IgD-negative memory B cell (primary cell): ENCODE measurements at regions not wholly inside any gene's neighbourhood (a gene's known extent, or its start where the extent isn't known, plus 50 kb on each side); places are given as distances from the start of the nearest gene placed in this dataset.
"Not testable (repeated sequence)": the region's sequence is repeated elsewhere in the genome, so short reads cannot be mapped to it uniquely, and the experiment has no call there.

Experiments used
- H3K27ac Mint-ChIP-seq, 3 donors: one replicate each; pipeline ENCODE4 v1.8.0; 2020 to 2022; ENCODE audit warnings: mild to moderate bottlenecking in 3 of 3, mixed read lengths in 3 of 3, moderate library complexity in 1 of 3
- H3K27me3 Mint-ChIP-seq: one replicate; pipeline ENCODE4 v1.8.0; 2021; ENCODE audit warnings: mixed read lengths
- H3K36me3 Mint-ChIP-seq: one replicate; pipeline ENCODE4 v1.8.0; 2020; ENCODE audit warnings: mild to moderate bottlenecking, mixed read lengths
- H3K4me1 Mint-ChIP-seq, 3 donors: one replicate each; pipeline ENCODE4 v1.8.0; 2020 to 2022; ENCODE audit warnings: mixed read lengths in 3 of 3, mild to moderate bottlenecking in 1 of 3
- H3K4me3 Mint-ChIP-seq, 4 donors: one replicate each; pipeline ENCODE4 v1.8.0; 2020 to 2022; ENCODE audit warnings: mild to moderate bottlenecking in 4 of 4, mixed read lengths in 4 of 4, moderate library complexity in 3 of 4
- H3K9me3 Mint-ChIP-seq, 3 donors: one replicate each; pipeline ENCODE4 v1.8.0; 2020 to 2021; ENCODE audit warnings: mixed read lengths in 3 of 3, mild to moderate bottlenecking in 1 of 3

DNA sequence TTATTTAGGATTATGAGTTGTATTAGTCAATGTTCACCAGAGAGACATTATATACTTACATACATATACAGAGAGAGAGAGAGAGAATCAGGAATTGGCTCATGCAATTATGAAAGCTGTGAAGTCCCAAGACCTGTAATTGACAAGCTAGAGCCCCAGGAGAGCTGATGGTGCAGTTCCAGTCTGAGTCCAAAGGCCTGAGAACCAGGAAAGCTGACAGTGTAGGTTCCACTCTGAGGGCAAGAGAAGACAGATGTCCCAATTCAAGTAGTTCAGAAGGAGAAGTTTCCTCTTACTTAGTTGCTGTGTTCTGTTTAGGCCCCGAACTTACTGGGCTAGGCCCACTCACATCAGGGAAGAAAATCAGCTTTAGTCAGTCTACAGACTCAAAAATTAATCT, 76.4 kb upstream of the FICD start:
- Mint-ChIP-seq H3K4me1 (no peaks in the 10 kb centered on the region), H3K27ac (no peak overlapping the region), H3K9me3 (no peaks in the 10 kb centered on the region), H3K36me3 (no peaks in the 10 kb centered on the region), H3K4me3 (no peak overlapping the region), H3K27me3 (peaks cover 4% of the 10 kb centered on the region)

DNA sequence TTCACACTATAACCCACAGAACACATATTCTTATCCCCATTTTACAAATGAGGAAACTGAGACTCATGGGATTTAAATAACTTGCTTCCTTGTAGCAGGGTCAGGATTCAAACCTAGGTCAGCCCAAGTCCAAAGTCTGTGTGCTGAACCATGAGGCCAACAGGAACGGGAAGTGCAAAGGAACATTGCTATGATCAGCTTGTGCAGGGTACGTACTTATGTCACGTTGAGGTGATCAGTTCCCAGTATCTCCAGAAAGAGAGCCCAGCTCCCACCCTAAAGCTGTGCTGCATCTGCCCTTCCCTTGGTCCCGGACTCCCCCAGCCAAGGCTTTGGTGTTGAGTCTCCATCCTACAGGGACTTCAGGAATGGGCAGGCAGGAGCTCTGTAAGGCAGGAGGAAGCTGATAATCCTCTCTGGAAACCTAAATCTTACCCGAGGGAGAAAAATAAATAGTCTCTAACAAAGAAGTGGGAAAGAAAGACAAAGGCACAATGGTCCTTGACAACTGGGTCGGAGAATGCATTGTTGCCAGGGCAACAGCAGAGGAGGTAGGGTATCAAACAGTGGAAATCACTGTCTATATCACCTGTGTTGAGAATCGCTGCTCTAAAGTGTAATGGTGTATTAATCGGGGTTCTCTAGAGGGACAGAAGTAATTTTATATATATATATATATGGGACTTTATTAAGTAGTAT, 82.5 kb upstream of the FICD start:
- Mint-ChIP-seq H3K4me3 (no peak overlapping the region), H3K27me3 (peaks cover 3% of the 10 kb centered on the region), H3K4me1 (no peaks in the 10 kb centered on the region), H3K27ac (no peak overlapping the region), H3K36me3 (no peaks in the 10 kb centered on the region), H3K9me3 (no peaks in the 10 kb centered on the region)

DNA sequence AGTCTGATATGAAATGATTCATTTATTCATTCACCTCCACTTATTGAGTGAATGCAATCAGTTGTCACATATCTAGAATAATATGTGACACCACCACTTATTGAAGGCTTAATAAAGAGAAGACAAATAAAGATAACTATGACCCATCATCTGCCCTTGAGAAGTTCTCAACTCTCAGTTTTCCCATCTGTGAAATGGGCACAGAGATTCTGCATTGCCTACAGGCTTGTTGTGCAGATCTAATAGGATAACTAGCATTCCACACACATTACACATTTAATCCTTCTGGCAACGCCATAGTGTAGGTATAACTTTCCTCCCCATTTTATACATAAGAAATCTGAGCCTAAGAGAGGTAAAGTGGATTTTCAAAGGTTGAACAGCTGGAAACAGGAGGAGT, 84.2 kb upstream of the FICD start:
- H3K4me1 Mint-ChIP-seq = no peaks in the 10 kb centered on the region
- H3K9me3 Mint-ChIP-seq = no peaks in the 10 kb centered on the region
- peaks cover 8% of the 10 kb centered on the region for H3K27me3 Mint-ChIP-seq
- H3K36me3 Mint-ChIP-seq = no peaks in the 10 kb centered on the region
- no peak overlapping the region for H3K4me3 Mint-ChIP-seq
- H3K27ac Mint-ChIP-seq = no peak overlapping the region

DNA sequence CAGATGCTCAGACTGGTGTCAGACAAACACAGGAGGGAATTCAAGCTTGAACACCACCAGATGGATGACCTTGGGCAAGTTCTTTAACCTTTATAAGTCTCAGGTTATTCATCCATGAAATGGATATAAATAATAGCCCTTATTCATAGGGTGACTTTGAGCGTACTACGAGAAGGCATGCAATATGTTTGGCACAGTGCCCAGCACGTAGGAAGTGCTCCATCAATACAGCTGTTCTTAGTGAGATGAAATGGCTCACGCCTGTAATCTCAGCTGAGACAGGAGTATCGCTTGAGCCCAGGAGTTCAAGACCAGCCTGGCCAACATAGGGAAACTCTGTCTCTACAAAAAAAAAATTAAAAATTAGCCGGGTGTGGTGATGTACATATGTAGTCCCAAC, 84.8 kb upstream of the FICD start:
- H3K4me1 Mint-ChIP-seq = no peaks in the 10 kb centered on the region
- H3K4me3 Mint-ChIP-seq = no peak overlapping the region
- peaks cover 8% of the 10 kb centered on the region for H3K27me3 Mint-ChIP-seq
- no peaks in the 10 kb centered on the region for H3K36me3 Mint-ChIP-seq
- H3K27ac Mint-ChIP-seq = no peak overlapping the region
- no peaks in the 10 kb centered on the region for H3K9me3 Mint-ChIP-seq

DNA sequence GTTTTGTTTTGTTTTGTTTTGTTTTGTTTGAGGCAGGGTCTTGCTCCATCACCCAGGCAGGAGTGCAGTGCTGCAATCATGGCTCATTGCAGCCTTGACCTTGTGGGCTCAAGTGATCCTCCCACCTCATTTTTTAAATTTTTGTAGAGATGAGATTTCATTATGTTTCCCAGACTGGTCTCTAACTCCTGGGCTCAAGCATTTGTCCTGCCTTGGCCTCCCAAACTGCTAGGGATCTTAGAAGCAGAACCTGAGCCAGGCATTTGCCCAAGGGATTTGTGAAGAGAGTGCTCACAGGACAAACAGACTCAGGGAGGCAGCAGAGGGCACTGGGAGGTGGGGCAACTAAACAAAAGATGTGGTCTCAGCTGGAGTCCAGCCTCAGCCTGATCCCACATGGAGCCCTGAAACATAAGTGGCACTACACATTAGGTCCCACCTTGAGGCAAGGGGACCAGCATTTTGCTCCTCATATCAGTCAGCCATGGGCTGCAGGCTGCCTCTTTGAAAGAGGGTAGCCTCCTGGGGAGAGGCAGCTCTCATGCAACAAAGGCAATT, 86.2 kb upstream of the CMKLR1 start:
- peaks cover 9% of the 10 kb centered on the region for H3K27me3 Mint-ChIP-seq
- peaks cover 0 to 2% (median 0%) of the 10 kb centered on the region in 3 donors for H3K9me3 Mint-ChIP-seq
- no peaks in the 10 kb centered on the region for H3K36me3 Mint-ChIP-seq
- no peak overlapping the region for H3K4me3 Mint-ChIP-seq
- no peaks in the 10 kb centered on the region for H3K4me1 Mint-ChIP-seq
- H3K27ac Mint-ChIP-seq = no peak overlapping the region

DNA sequence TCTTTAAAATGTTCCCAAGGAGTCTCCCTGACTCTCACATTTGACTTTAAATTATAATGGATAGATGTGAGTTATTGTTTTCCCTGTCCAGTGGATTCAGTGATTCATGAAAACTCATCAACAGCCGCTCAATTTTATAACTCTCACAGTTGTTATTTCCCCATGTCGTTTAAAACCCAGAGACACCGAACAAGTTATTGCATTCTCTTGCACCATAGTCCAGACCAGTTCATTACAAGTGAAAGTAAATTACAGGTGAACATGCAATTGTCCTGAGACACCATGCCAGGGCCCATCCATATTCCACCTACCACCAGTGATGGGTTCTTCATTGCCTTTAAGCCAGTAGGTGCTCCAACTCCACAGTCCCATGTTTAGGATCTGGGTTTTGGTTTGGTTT, 85.7 kb upstream of the CMKLR1 start:
- no peaks in the 10 kb centered on the region for H3K4me1 Mint-ChIP-seq
- H3K9me3 Mint-ChIP-seq = peaks cover 0 to 2% (median 2%) of the 10 kb centered on the region in 3 donors
- H3K36me3 Mint-ChIP-seq = no peaks in the 10 kb centered on the region
- H3K27me3 Mint-ChIP-seq = peaks cover 10% of the 10 kb centered on the region
- no peak overlapping the region for H3K4me3 Mint-ChIP-seq
- no peak overlapping the region for H3K27ac Mint-ChIP-seq

DNA sequence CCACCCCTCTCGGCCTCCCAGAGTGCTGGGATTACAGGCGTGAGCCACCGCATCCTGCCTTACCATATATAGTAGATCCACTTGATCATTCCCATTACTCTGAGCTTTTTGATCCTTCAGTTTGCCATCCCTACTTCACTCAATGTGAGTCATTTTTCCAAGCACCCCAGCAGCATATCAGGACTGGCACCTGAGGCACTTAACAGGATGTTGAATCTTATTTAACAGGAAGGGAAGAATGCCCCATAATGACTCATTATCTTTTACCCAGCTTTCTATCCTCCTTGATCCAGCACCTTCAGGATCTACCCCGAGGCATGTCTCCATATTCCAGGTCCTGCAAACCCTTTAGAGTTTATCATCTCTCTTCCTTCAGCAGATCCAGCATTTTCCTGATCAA, 84.9 kb upstream of the CMKLR1 start:
- Mint-ChIP-seq H3K4me3 (no peak overlapping the region), H3K27ac (no peak overlapping the region), H3K27me3 (peaks cover 10% of the 10 kb centered on the region), H3K9me3 (peaks cover 0 to 4% (median 2%) of the 10 kb centered on the region in 3 donors), H3K36me3 (no peaks in the 10 kb centered on the region), H3K4me1 (no peaks in the 10 kb centered on the region)

DNA sequence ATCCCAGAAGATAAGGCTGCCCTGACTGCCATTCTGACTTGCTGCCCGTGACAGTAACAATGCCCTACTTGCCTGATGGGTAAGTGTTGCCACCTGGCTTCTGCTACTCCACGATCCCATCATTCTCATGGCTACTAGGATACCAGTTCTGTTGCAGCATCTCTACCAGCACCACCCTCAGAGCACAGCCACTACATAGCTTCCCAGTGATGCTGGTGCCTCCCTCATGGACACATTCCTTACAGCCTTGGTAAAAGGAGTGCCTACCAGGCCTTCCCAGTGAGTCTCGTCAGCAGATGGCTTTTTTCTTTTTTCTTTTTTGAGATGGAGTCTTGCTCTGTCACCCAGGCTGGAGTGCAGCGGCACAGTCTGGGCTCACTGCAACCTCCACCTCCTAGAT, 84.4 kb upstream of the CMKLR1 start:
- Mint-ChIP-seq H3K4me1 (no peaks in the 10 kb centered on the region), H3K27me3 (peaks cover 10% of the 10 kb centered on the region), H3K36me3 (no peaks in the 10 kb centered on the region), H3K27ac (no peak overlapping the region), H3K9me3 (peaks cover 0 to 4% (median 2%) of the 10 kb centered on the region in 3 donors), H3K4me3 (peak overlapping the region in 1 of 4 donors; percentile 7)

DNA sequence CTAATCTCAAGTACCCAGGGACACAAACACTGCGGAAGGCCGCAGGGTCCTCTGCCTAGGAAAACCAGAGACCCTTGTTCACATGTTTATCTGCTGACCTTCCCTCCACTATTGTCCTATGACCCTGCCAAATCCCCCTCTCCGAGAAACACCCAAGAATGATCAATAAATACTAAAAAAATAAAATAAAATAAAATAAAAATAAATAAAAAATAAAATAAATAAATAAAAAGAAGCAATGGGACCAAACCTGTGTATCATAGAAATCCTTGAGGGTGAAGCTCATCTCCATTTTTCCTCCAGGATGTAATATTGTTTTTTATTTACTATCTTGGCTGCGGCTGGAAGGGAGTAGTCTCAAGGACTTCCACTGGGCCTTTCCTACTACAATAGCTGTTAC, 82.0 kb upstream of the CMKLR1 start:
- H3K9me3 Mint-ChIP-seq, H3K4me1 Mint-ChIP-seq, H3K27me3 Mint-ChIP-seq, H3K27ac Mint-ChIP-seq, H3K4me3 Mint-ChIP-seq, H3K36me3 Mint-ChIP-seq: not testable (repeated sequence)

DNA sequence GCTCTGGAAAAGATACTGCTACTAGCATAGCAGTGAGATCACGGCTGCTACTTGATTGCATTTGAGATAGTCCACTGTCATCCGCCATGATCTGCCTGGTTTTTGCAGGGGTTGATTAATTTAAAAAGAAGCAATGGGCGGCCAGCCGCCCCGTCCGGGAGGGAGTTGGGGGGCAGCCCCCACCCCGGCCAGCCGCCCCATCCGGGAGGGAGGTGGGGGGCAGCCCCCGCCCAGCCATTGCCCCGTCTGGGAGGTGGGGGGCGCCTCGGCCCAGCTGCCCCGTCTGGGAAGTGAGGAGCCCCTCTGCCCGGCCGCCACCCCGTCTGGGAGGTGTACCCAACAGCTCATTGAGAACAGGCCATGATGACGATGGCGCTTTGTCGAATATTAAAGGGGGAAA, 81.3 kb upstream of the CMKLR1 start:
- H3K4me3 Mint-ChIP-seq, H3K4me1 Mint-ChIP-seq, H3K27me3 Mint-ChIP-seq, H3K9me3 Mint-ChIP-seq, H3K36me3 Mint-ChIP-seq, H3K27ac Mint-ChIP-seq: not testable (repeated sequence)

DNA sequence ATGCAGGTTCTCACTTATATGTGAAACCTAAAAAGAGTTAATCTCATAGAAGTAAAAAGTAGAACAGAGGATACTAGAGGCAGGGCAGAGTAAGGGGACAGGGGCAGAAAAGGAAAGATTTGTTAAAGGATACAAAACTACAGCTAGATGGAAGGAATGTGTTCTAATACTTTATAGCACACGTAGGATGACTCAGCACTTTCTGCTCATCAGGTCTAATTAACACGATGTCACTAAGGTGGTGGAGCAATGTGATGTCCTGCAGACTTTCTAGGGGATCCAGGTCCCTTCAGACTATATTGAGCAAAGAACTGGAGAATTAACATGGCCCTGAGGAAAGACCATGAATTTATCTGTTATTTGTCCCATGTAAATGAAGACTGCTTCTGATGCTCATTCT, 80.8 kb upstream of the CMKLR1 start:
- H3K4me3 Mint-ChIP-seq = no peak overlapping the region
- peaks cover 5% of the 10 kb centered on the region for H3K27me3 Mint-ChIP-seq
- peaks cover 2 to 6% (median 4%) of the 10 kb centered on the region in 3 donors for H3K9me3 Mint-ChIP-seq
- no peaks in the 10 kb centered on the region for H3K4me1 Mint-ChIP-seq
- no peak overlapping the region for H3K27ac Mint-ChIP-seq
- no peaks in the 10 kb centered on the region for H3K36me3 Mint-ChIP-seq

DNA sequence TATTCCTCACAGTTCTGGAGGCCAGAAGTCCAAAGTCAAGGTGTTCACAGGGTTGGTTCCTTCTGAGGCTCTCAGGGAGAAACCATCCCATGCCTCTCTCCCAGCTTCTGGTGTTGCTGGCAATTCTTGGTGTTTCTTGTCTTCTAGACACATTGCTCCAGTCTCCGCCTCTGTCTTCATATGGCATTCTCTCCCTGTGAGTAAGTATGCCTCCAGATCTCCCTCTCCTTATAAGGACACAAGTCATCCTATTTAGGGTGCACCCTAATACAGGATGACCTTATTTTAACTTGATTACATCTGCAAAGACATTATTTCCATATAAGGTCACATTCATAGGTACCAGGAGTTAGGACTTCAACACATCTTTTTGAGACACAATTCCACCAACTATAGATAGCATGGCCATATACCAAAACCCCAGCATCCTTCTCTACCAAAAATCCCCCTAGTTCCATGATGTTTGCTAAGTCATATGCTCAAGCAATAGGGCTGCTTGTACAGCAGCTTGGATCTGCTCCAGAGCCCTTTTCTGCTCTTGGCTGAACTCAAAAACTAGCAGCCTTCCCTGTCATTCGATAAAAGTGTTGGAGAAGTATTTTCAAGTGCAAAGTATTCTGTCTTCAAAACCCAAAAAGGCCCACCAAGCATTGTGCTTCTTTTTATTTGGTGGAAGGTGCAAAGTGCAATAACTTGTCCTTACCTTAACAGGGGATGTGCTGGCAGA, 79.2 kb upstream of the CMKLR1 start:
- Mint-ChIP-seq H3K36me3 (no peaks in the 10 kb centered on the region), H3K4me1 (no peaks in the 10 kb centered on the region), H3K27me3 (peaks cover 3% of the 10 kb centered on the region), H3K9me3 (peaks cover 2 to 6% (median 4%) of the 10 kb centered on the region in 3 donors), H3K4me3 (no peak overlapping the region), H3K27ac (no peak overlapping the region)

DNA sequence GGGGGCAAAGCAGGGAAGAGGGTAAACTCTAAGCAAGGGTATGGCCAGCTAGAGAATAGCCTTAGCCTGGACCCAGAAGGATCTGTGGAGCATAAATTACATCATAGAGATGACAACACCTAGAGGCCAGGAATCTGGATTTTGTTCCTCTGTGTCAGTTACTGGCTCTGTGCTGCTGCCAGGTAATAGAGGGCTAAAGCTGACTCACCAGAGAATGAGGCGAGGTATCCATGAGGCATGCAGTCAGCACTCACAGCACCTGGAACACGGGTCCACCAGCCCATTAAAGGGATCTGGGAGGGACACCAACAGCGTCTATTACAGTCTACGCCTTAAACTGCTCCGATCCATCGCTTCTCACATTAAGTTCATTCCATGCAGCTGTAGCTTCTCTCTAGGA, 74.9 kb upstream of the CMKLR1 start:
- no peaks in the 10 kb centered on the region for H3K4me1 Mint-ChIP-seq
- H3K36me3 Mint-ChIP-seq = no peaks in the 10 kb centered on the region
- peaks cover 0 to 9% (median 0%) of the 10 kb centered on the region in 3 donors for H3K9me3 Mint-ChIP-seq
- peaks cover 7% of the 10 kb centered on the region for H3K27me3 Mint-ChIP-seq
- H3K27ac Mint-ChIP-seq = no peak overlapping the region
- no peak overlapping the region for H3K4me3 Mint-ChIP-seq

DNA sequence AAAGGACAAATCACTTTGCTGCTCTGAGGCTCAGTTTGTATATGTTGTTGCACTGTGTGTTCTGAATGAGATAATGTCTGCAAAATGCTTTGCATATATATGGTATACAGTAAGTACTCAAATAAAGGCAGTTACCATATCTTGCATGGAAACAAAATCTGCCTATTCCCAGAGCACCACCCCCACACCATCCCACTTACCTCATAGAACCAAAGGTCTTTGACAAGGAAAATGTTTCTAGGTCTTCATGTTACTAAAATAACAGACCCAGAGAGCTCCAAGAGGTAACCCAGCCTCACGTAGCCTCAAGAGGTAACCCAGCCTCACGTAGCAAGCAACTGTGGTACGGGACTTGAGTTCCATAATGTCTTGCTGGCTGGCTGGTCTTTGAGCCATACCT, 71.6 kb upstream of the CMKLR1 start:
- no peak overlapping the region for H3K27ac Mint-ChIP-seq
- H3K9me3 Mint-ChIP-seq = peaks cover 5 to 9% (median 7%) of the 10 kb centered on the region in 3 donors
- peaks cover 7% of the 10 kb centered on the region for H3K27me3 Mint-ChIP-seq
- no peak overlapping the region for H3K4me3 Mint-ChIP-seq
- no peaks in the 10 kb centered on the region for H3K4me1 Mint-ChIP-seq
- H3K36me3 Mint-ChIP-seq = no peaks in the 10 kb centered on the region

DNA sequence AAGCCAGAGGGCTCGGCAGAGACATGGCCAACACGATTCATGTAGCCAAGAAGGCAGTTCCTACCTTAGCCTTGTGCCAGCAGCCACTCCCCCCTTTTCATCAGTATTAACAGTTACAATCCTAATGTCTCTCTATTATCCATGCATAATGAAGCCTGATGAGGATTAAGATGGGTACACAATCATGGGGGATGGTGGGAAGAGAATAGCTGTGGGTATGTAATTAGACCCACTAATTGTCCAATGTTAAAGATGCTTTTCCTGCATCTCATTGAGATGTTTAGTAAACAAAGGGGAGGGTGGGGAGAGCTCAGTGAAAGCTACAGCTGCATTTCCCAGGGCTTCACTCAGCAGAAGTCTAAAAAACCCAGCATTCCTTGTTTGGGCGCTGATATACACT, 70.4 kb upstream of the CMKLR1 start:
- H3K9me3 Mint-ChIP-seq = peaks cover 5 to 17% (median 5%) of the 10 kb centered on the region in 3 donors

DNA sequence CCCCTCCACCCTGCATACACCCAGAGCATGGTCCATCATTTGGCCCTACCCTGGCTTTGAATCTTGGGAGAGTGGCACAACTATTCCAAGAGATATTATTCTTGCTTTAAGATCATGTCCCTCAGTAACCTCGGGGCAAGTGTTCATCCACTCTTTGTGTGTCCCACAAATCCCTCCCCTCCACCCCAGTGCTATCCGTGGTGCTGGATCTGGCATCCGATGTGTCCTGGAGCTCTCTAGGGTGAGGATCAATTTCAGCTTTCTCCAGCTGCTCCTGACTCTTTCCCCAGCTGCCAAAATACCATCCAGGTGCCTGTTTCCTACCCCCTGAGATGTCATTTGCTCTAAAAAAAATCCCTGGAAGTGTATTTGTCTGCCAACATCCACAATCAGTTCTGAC, 64.8 kb upstream of the CMKLR1 start:
- Mint-ChIP-seq H3K4me1 (no peaks in the 10 kb centered on the region), H3K27me3 (peaks cover 6% of the 10 kb centered on the region), H3K4me3 (no peak overlapping the region), H3K27ac (no peak overlapping the region), H3K36me3 (no peaks in the 10 kb centered on the region), H3K9me3 (peaks cover 3 to 21% (median 5%) of the 10 kb centered on the region in 3 donors)

More for the DNA sequence above, 70.4 kb upstream of the CMKLR1 start:
- H3K27me3 Mint-ChIP-seq = peaks cover 7% of the 10 kb centered on the region
- no peaks in the 10 kb centered on the region for H3K36me3 Mint-ChIP-seq
- H3K4me1 Mint-ChIP-seq = no peaks in the 10 kb centered on the region
- no peak overlapping the region for H3K27ac Mint-ChIP-seq
- peak overlapping the region in 1 of 4 donors; percentile 1 for H3K4me3 Mint-ChIP-seq
